ENCODE measurements at regions not wholly inside any gene's neighbourhood (a gene's known extent, or its start where the extent isn't known, plus 50 kb on each side); places are given as distances from the start of the nearest gene placed in this dataset.
"Not testable (repeated sequence)": the region's sequence is repeated elsewhere in the genome, so short reads cannot be mapped to it uniquely, and the experiment has no call there.

DNA sequence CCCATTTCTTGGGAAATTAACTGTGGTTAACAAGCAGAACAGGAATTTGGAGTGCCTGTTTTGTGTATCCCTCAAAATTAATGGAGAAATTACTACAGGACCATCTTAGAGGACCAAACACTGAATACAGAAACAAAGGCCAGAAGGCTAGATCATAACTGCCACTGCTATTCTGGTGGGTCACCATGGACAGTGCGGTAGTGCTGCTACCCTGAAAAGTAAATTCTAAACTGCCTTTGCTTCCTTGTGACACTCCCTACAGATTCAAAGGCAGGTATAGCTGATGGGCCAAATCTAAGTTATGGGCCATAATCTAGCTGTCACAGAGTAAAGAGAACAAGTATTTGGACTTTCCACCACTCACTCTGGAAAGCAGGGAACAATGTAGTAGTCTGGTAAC, 575.8 kb upstream of the ADGRB3 start:
- intact Hi-C loops (cut with DNase I): no loop called here
- no peak overlapping the region for H3K4me3 ChIP-seq
- no peak for TF ChIP-seq POLR2A (IDR thresholded peaks at IDR 0.05)
- TF ChIP-seq POLR2AphosphoS5 (IDR thresholded peaks at IDR 0.05; ENCODE audit: insufficient read depth in 1 of 2, low read depth in 1 of 2): no peak
- no peak for TF ChIP-seq CTCF (IDR thresholded peaks at IDR 0.05)
- DNase-seq (ENCODE audit: extremely low spot score in 2 of 2): no peak
- no peaks in the 10 kb centered on the region for H3K9me3 ChIP-seq
- H3K36me3 ChIP-seq: no peaks in the 10 kb centered on the region
- no peak overlapping the region for H3K27ac ChIP-seq
- no peaks in the 10 kb centered on the region for H3K4me1 ChIP-seq
- H3K27me3 ChIP-seq: no peaks in the 10 kb centered on the region

DNA sequence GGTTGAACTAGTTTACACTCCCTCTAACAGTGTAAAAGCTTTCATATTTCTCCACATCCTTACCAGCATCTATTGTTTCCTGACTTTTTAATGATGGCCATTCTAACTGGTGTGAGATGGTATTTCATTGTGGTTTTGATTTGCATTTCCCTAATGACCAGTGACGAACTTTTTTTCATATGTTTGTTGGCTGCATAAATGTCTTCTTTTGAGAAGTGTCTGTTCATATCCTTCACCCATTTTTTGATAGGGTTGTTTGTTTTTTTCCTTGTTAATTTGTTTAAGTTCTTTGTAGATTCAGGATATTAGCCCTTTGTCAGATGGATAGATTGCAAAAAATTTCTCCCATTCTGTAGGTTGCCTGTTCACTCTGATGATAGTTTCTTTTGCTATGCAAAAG, 578.5 kb upstream of the ADGRB3 start:
- H3K4me3 ChIP-seq; H3K36me3 ChIP-seq; H3K27me3 ChIP-seq; H3K27ac ChIP-seq; DNase-seq (ENCODE audit: extremely low spot score in 2 of 2); intact Hi-C loops (cut with DNase I); H3K9me3 ChIP-seq; H3K4me1 ChIP-seq: not testable (repeated sequence)

GRCh38 chr6:68054756-68055155, 580.3 kb upstream of the ADGRB3 start:
- no peak for TF ChIP-seq POLR2AphosphoS5 (IDR thresholded peaks at IDR 0.05; ENCODE audit: insufficient read depth in 1 of 2, low read depth in 1 of 2)
- TF ChIP-seq POLR2A (IDR thresholded peaks at IDR 0.05): no peak
- H3K4me3 ChIP-seq: no peak overlapping the region
- no peaks in the 10 kb centered on the region for H3K4me1 ChIP-seq
- intact Hi-C loops (cut with DNase I): no loop called here
- no peaks in the 10 kb centered on the region for H3K27me3 ChIP-seq
- no peak overlapping the region for H3K27ac ChIP-seq
- DNase-seq (ENCODE audit: extremely low spot score in 2 of 2): no peak
- H3K9me3 ChIP-seq: no peaks in the 10 kb centered on the region
- H3K36me3 ChIP-seq: no peaks in the 10 kb centered on the region

DNA sequence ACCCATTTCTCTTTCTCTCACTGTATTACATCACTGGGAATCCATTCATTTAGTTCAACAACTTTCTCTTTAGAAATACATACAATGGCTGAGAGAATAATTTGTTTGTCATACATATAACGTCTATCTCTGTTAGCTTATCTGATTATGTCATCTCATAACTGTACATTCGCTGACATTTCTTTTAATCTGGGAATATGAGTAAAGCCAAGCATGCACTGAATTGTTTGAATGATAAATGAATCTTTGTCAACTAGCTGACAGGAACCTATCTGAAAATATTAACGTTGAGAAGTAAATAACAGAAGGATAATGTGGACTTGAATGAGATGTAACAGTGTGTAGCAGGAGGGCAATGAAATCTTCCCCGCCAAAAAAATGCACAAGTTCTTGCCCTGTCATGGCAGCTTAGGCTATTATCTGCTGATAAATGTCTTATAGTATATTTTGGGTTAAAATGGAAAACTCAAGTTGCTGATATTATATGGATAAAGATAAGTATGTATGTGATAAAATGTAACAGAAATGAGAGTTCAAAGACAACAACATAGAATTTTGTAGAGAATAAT, 581.2 kb upstream of the ADGRB3 start:
- no peaks in the 10 kb centered on the region for H3K27me3 ChIP-seq
- DNase-seq (ENCODE audit: extremely low spot score in 2 of 2): no peak
- TF ChIP-seq CTCF (IDR thresholded peaks at IDR 0.05): no peak
- TF ChIP-seq POLR2AphosphoS5 (IDR thresholded peaks at IDR 0.05; ENCODE audit: insufficient read depth in 1 of 2, low read depth in 1 of 2): no peak
- TF ChIP-seq POLR2A (IDR thresholded peaks at IDR 0.05): no peak
- no peak overlapping the region for H3K4me3 ChIP-seq
- no peaks in the 10 kb centered on the region for H3K36me3 ChIP-seq
- no peaks in the 10 kb centered on the region for H3K4me1 ChIP-seq
- H3K9me3 ChIP-seq: no peaks in the 10 kb centered on the region
- intact Hi-C loops (cut with DNase I): no loop called here
- no peak overlapping the region for H3K27ac ChIP-seq

- Histone ChIP-seq H3K27ac (no peak overlapping the region), H3K27me3 (no peaks in the 10 kb centered on the region), H3K36me3 (no peaks in the 10 kb centered on the region), H3K4me1 (no peaks in the 10 kb centered on the region), H3K9me3 (no peaks in the 10 kb centered on the region), H3K4me3 (no peak overlapping the region)
- no peak for TF ChIP-seq POLR2A (IDR thresholded peaks at IDR 0.05)
- no peak for TF ChIP-seq CTCF (IDR thresholded peaks at IDR 0.05)
- TF ChIP-seq POLR2AphosphoS5 (IDR thresholded peaks at IDR 0.05; ENCODE audit: insufficient read depth in 1 of 2, low read depth in 1 of 2): no peak
- DNase-seq (ENCODE audit: extremely low spot score in 2 of 2): no peak
- intact Hi-C loops (cut with DNase I): no loop called here
Observed at GRCh38 chr6:68052234-68052633, 582.8 kb upstream of the ADGRB3 start.

- intact Hi-C loops (cut with DNase I): no loop called here
- no peak overlapping the region for H3K27ac ChIP-seq
- no peak overlapping the region for H3K4me3 ChIP-seq
- H3K9me3 ChIP-seq: no peaks in the 10 kb centered on the region
- H3K27me3 ChIP-seq: no peaks in the 10 kb centered on the region
- no peaks in the 10 kb centered on the region for H3K4me1 ChIP-seq
- no peaks in the 10 kb centered on the region for H3K36me3 ChIP-seq
- no peak for DNase-seq (ENCODE audit: extremely low spot score in 2 of 2)
- no peak for TF ChIP-seq CTCF (IDR thresholded peaks at IDR 0.05)
- no peak for TF ChIP-seq POLR2A (IDR thresholded peaks at IDR 0.05)
- TF ChIP-seq POLR2AphosphoS5 (IDR thresholded peaks at IDR 0.05; ENCODE audit: insufficient read depth in 1 of 2, low read depth in 1 of 2): no peak
Observed at GRCh38 chr6:68049562-68049961, 585.5 kb upstream of the ADGRB3 start.

All from vagina (tissue), 2 donors.